H1 (cell line): ENCODE measurements at regions not wholly inside any gene's neighbourhood (a gene's known extent, or its start where the extent isn't known, plus 50 kb on each side); places are given as distances from the start of the nearest gene placed in this dataset.

Experiments used
- CEBPB ChIP-seq: IDR thresholded peaks from 2 replicates; pipeline ENCODE4 v1.6.1; 2012; ENCODE audit warnings: low read depth, low read length
- CHD2 ChIP-seq: IDR thresholded peaks from 2 replicates; pipeline ENCODE4 v1.6.1; 2012; ENCODE audit warnings: low read length, improper control_type of control experiment
- CTCF ChIP-seq, 3 experiments: IDR thresholded peaks; 1 replicate in 2 of 3; 2 replicates in 1 of 3; pipeline versions ENCODE4 v1.5.1 to v1.6.1; 2011; ENCODE audit warnings: low read length in 3 of 3, mild to moderate bottlenecking in 3 of 3, inconsistent platforms in 2 of 3, low read depth in 1 of 3, moderate library complexity in 1 of 3; ENCODE audit not compliant: insufficient read depth in 1 of 3; ENCODE audit errors: control extremely low read depth in 1 of 3
- EZH2 ChIP-seq: fragments of 200-600 bp; sonication (generic); IDR thresholded peaks from 2 replicates; pipeline ENCODE4 v1.7.1; 2012; ENCODE audit warnings: low read depth, mild to moderate bottlenecking, moderate library complexity, low read length, inconsistent platforms; ENCODE audit not compliant: severe bottlenecking
- POLR2A ChIP-seq, 2 experiments: IDR thresholded peaks; 1 replicate in 1 of 2; 2 replicates in 1 of 2; pipeline ENCODE4 v1.6.1; 2011; ENCODE audit warnings: low read depth in 2 of 2, low read length in 2 of 2, mild to moderate bottlenecking in 2 of 2; ENCODE audit errors: control extremely low read depth in 1 of 2
- TCF12 ChIP-seq: IDR thresholded peaks from 2 replicates; pipeline ENCODE4 v1.6.1; 2011; ENCODE audit warnings: low read depth, mild to moderate bottlenecking, low read length
- ZNF274 ChIP-seq: IDR thresholded peaks from 2 replicates; pipeline ENCODE4 v1.7.0; 2012; ENCODE audit warnings: low read length, borderline replicate concordance; ENCODE audit errors: extremely low read depth

- TF ChIP-seq POLR2A (IDR thresholded peaks at IDR 0.05; ENCODE audit: control extremely low read depth in 1 of 2, low read depth in 2 of 2, low read length in 2 of 2) (no peak), CHD2 (no peak), TCF12 (no peak), CTCF (IDR thresholded peaks at IDR 0.05; ENCODE audit: control extremely low read depth in 1 of 3, insufficient read depth in 1 of 3, low read depth in 1 of 3, low read length in 3 of 3) (no peak), CEBPB (no peak), EZH2 (no peak), ZNF274 (no peak)
Observed at GRCh38 chr14:98937712-98938505, 334.1 kb downstream of the BCL11B start.
